NCI-H510A treated with DMSO at 0.1 percent for 48 hours (cell line): ENCODE measurements at regions not wholly inside any gene's neighbourhood (a gene's known extent, or its start where the extent isn't known, plus 50 kb on each side); places are given as distances from the start of the nearest gene placed in this dataset.

Experiments
- DNase-seq: peaks from one replicate; lab custom pipeline; 2025; lab: John Stamatoyannopoulos, UW

DNA sequence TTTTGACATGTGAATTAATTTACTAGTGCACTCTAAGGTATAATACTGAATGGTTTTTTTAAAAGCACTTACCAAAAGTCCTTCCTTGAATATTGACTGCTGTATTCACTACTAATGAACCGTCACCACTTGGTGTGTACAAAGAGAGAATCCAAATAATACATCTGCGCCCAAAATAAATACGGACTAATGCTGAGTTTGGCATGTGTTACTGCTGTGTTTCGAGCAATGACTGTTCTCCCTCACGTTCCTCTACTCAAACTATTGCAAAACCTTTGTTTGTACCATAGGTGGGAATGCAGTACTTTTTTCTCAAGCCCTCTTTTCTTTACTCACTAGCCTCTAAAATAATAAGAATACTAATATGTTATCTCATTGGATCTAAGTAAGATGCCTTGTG is 305.5 kb downstream of the QKI start:
- DNase-seq = peak; percentile 16

GRCh38 chr6:163719028-163719742 is 304.7 kb downstream of the QKI start:
- no peak for DNase-seq

DNA sequence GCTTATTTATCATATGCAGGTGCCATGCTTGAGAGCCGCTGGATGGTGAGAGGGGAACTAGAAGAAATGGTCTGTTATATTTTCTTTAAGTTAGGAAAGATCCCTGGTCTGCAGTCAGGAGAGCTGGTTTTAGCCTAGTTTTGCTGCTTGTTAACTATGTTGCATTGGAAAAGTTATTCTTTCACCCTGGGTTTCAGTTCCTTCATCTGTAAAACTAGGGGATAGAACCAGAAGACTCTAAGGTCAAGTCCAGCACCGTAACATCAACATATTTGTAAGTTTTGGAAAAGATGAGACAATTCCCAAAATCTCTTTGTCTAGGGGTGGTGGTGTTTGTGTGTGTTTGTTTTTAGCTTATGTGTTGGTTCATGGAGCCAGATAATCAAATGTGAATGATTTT is 304.0 kb downstream of the QKI start:
- DNase-seq = no peak

DNA sequence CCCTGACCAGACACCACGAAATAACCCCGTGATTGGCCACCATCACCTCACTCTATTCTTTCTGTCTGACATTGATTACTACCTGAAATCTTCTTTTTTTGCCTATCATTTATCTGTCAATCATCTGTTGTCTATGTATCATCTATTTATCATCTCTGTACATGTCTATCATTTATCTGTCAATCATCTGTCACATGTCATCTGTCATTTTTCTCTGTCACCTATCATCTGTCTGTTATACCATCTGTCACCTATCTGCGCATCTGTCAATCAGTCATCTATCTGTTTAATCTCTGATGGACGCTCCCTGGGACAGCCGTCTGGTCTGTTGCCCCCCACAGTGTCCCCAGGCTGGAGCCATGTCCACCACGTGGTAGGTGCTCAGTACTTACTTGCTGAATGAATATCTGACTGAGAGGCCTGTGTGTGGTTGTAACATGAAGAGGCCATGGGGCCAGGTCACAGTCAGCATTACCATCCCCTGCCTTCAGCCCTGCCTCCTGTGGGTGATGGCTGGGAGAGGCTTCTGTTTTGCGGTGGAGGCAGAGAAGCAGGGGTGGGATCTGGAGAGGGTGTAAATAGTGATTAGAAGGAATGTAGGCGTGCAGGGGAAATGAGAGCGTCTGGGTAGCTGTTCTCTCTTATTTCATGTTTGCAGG is 302.7 kb downstream of the QKI start:
- DNase-seq = no peak

DNA sequence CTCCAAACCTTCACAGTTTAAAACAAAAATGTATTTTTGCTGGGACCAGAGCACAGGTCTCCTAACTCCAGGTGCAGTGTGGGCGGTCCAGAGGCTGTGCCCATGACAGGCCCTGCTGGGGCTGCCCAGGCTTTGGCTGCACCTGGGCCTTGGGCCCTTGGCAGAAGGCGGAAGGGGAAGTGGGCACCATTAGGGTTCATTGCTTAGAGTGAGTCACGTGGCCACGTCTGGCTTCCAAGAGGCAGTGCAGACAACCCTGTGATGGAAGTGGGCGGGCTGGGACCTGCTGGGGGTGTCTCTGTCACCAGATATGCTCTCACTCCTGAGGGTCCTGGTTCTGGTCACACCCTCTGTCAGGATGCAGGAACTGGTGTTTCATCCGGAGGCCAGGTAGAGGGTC is 302.2 kb downstream of the QKI start:
- no peak for DNase-seq

DNA sequence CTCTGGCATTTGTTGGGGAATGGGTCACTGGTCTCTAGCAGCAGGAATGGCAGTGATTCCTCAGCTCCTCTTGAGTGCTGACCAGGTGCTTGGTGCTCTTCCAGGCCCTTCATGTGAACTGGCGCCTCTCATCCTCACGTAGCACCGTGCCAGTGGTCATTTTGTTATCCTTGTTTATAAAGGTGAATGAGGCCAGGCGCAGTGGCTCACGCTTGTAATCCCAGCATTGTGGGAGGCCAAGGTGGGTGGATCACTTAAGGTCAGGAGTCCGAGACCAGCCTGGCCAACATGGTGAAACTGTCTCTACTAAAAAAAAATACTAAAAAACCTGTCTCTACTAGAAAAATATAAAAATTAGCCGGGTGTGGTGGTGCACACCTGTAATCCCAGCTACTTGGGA is 301.3 kb downstream of the QKI start:
- no peak for DNase-seq

DNA sequence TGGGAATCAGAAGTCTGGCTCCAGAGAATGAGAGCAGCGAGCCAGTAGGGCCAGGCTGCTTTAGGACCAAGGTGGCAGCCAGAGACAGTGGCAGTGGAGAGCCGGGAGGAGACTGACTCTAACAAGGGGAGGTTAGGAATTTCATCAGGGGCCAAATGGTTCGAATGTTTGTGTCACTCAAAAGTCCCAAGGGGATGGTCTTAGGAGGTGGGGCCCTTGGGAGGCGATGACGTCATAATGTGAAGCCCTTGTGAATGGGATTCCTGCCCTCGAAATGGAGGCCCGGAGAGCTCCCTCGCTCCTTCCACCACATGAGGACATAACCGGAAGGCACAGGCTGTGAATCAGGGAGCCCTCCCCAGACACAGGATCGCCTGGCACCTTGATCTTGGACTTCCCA is 299.7 kb downstream of the QKI start:
- no peak for DNase-seq

DNA sequence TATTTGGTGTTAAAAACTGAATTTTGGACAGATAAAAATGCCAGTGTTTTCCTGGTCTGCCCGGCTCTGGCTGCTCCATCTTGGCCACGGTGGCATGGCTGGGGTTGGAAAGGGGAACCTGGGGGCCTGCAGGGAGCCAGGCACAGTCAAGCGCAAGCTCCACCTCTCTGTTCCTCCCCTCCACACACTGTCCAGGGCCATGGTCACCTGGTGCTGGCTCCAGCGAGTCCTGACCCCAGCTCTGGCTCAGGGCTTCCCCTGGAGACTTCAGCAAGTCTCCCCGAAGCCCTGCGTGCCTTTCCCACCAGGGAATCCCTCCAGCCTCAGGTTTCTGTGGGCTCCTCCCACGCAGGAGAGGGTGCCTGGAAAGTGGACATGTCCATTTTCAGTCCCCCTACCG is 298.5 kb downstream of the QKI start:
- no peak for DNase-seq

GRCh38 chr6:163712566-163712961 is 298.0 kb downstream of the QKI start:
- DNase-seq = no peak

DNA sequence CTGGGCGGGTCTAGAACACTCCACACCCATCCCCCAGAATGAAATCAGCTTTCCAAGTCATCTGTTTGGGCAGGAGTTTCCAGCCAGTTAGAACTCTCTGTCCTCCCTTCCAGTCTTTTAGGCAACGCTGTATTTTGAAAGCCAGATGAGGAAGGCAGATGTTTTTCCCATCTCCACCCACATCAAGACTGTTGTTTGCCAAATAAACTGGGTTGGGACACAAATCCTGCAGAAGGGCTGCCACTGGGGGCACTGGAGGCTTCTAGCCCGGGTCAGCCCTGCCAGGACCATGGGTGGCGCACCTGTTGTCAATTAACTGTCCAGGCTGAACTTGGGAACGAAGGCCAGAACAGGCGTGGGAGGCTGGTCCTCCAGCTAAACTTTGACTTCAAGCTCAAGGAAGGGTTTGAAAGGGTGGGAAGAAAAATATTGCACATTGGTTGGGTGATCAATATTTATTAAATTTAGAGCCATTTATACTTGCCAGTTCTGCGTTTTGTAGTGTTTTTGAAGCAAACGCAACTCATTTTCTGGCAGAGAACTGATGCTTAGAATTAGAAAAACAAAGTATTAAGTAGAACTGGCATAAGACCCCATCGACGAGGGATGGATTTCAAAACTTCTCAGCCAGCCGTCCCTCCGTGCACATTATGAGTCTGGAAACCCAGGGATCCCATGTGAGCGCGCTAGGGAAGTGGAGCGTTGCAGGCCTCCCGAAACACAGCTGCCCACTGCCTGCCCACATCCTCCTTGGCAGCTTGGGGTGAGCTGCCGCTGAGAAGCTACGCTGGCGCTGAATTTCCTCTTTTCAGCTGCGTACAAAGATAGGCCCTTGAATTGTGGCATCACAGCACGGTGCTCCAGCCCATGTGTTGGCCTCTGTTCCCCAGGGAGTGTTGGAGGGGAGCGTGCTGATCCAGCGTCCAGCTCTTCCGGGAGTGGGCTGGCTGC is 297.4 kb downstream of the QKI start:
- no peak for DNase-seq

DNA sequence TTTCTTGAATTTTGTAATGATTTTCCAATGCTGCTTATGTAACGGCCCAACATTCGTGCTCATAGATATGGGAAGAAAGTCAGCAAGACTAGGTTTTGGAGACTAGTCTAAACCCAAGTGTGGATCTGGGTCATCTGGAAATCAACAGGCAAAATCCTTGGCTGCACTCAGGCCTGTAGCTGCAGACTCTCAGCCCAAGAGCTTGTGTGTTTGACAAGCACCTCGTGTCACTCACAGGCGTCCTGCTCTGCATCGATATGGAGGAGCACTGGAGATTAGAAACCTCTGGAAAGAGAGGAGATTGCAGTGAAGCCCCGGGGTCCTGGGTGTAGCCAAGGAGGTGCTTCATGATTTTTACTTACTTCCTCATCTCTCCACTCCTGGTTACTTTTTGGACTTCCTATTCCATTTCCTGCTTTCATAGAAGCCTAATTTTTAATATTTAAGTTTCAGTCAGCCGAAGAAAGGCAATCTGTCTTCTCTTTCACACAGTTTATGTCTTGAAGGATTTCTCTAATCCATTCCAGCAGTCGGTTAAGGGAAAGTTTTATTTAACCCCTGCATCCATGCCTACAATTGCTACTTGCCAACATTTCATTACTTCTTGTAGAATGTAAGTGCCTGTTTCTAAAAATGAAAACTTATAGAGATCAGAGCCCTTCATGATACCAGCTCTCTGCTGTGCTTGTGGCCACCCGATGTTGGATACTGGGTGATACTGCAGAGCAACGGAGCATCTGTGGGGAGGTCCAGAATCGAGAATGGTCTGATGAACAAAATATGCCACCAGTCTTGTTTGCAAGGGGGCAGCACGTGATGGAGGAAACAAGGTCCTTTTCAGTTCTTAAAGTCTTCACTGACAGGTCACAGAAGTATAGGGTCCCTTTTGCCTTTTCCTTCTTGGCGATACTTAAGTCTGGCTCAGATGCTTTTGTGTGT is 296.3 kb downstream of the QKI start:
- no peak for DNase-seq

- no peak for DNase-seq
These were observed 295.2 kb downstream of the QKI start for GRCh38 chr6:163709693-163710092.

- no peak for DNase-seq
These were observed 294.7 kb downstream of the QKI start for GRCh38 chr6:163709255-163709654.

- DNase-seq = no peak
These were observed 293.9 kb downstream of the QKI start for GRCh38 chr6:163708466-163708865.

GRCh38 chr6:163707387-163708355 is 293.2 kb downstream of the QKI start:
- DNase-seq = no peak

DNA sequence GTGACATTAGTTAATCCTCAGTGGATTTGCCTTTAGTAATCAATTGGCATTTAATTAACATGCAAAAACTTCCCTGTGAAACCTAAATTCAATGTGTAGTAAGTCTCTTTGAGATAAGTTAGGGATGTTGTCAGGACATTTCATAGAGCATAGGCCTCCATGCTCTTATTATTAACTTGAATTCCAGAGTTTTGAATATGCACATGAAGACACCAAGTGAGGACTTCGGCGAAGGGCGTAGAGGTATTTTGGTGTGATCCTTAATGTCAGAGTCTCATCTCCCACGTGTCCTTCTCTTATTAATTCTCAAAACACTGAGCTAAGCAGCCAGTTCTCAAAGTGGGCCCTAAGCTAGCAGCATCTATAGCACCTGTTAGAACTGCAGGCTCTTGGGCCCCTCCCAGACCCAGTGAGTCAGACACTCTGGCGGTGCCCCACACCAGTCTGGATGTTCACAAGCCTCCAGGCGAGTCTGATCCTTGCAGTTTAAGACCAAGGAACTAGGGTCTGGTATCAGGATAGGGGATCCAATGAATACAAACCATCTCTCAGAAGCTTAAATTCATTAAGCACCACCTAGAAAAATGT is 292.1 kb downstream of the QKI start:
- DNase-seq = no peak

- no peak for DNase-seq
These were observed 291.4 kb downstream of the QKI start for GRCh38 chr6:163705923-163706322.

DNA sequence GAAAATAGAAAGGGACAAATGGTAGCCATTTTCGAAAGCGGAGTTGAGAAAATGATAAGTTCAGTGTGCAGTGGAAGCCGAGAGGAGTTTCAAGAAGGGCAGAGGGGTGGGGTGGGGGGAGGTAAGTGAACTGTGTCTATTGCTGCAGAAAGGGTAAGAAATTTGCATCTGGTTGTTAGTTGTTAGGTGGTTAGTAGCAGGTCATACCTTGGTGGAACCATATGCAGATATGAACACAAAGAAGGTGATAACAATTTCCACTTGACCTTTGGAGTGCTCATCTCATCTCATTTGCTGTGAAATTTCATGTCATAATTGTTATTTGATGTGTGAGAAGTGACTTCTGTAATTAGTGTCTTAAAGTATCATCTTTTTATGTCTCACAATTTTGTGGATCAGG is 288.2 kb downstream of the QKI start:
- DNase-seq = no peak

DNA sequence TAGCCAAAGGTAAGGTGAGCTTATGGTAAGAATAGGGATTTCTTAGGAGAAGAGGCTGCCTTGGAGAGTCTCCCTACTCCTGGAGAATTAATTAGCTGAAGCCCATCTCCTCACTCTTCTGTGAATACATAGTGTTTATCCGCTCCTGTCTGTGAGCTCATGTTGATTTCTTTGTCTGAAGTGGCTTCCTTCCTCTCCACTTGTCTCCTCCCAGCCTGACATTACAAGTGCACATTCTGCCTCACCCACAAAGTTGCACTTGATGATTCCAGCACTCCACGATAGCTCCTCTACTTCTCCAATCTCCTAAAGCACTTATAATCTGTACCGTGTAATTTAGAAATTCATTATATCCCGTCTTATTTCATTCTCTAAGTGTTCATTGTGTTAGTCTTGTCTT is 287.2 kb downstream of the QKI start:
- peak; percentile 15 for DNase-seq

DNA sequence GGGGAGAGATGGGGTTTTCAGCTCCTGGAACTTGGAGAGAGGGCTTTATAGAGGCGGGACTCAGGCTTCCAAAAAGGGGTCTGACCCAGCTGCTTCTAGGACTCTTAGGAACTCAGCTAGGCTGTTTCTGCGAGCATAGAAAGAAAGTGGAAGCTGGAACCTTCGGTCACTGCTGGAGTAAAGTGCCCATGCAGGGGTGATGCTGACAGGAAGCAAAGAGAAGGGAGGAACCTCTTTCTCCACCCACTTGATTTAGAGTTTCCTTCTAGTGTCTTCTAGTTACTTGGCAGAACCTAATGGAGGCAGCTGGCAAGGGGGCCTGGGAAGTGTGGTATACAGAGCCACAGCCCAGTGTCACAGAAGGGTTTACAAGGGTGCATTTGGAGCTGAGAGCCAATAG is 283.6 kb downstream of the QKI start:
- no peak for DNase-seq
